Neural cell (in vitro differentiated cells): ENCODE measurements at regions not wholly inside any gene's neighbourhood (a gene's known extent, or its start where the extent isn't known, plus 50 kb on each side); places are given as distances from the start of the nearest gene placed in this dataset.

ENCODE experiments used
- H2AFZ ChIP-seq: fragments of 200-600, 300-800 bp; sonication (generic), shearing (Covaris generic); 2 replicates; pipeline ENCODE4 v1.6.0; 2014; ENCODE audit warnings: low read depth, mild to moderate bottlenecking, antibody characterized with exemption, low read length, moderate library complexity
- H3F3A ChIP-seq: fragments of 200-600 bp; shearing (Covaris generic); 2 replicates; pipeline ENCODE4 v1.6.1; 2016; ENCODE audit warnings: mild to moderate bottlenecking, moderate library complexity, mixed read lengths, antibody characterized with exemption, low read length; ENCODE audit not compliant: insufficient read depth, poor library complexity, severe bottlenecking
- H3K27ac ChIP-seq: fragments of 200-600, 300-800 bp; sonication (generic), shearing (Covaris generic); 2 replicates; pipeline ENCODE4 v1.5.1; 2014; ENCODE audit warnings: mild to moderate bottlenecking, low read length, moderate library complexity
- H3K27me3 ChIP-seq: fragments of 300-800, 200-600 bp; sonication (generic), shearing (Covaris generic); 2 replicates; pipeline ENCODE4 v1.6.0; 2014; ENCODE audit warnings: mild to moderate bottlenecking, low read depth, low read length, moderate library complexity; ENCODE audit not compliant: insufficient read depth
- H3K36me3 ChIP-seq: fragments of 300-800, 200-600 bp; sonication (generic), shearing (Covaris generic); 2 replicates; pipeline ENCODE4 v1.5.1; 2014; ENCODE audit warnings: mild to moderate bottlenecking, antibody characterized with exemption, low read length, moderate library complexity; ENCODE audit not compliant: insufficient read depth
- H3K4me2 ChIP-seq: fragments of 300-800, 200-600 bp; sonication (generic), shearing (Covaris generic); 2 replicates; pipeline ENCODE4 v1.6.0; 2014; ENCODE audit warnings: mild to moderate bottlenecking, low read length
- H3K4me3 ChIP-seq: fragments of 300-800, 200-600 bp; sonication (generic), shearing (Covaris generic); 2 replicates; pipeline ENCODE4 v1.5.1; 2014; ENCODE audit warnings: mild to moderate bottlenecking, low read length, moderate library complexity
- H3K79me2 ChIP-seq: fragments of 200-600 bp; shearing (Covaris generic); replicated peaks from 2 replicates; pipeline ENCODE4 v1.6.0; 2014; ENCODE audit warnings: mild to moderate bottlenecking, low read length, moderate library complexity; ENCODE audit not compliant: insufficient read depth
- H3K9ac ChIP-seq: fragments of 300-800, 200-600 bp; sonication (generic), shearing (Covaris generic); 2 replicates; pipeline ENCODE4 v1.6.1; 2016; ENCODE audit warnings: mild to moderate bottlenecking, low read length, mixed read lengths
- H3K9me2 ChIP-seq: fragments of 200-600 bp; shearing (Covaris generic); 2 replicates; pipeline ENCODE4 v1.6.1; 2016; ENCODE audit warnings: mild to moderate bottlenecking, low read length, mixed read lengths; ENCODE audit not compliant: insufficient read depth
- H3K9me3 ChIP-seq: fragments of 200-600, 300-800 bp; sonication (generic), shearing (Covaris generic); 2 replicates; pipeline ENCODE4 v1.6.1; 2016; ENCODE audit warnings: mild to moderate bottlenecking, mixed run types, low read length, moderate library complexity, mixed read lengths
- H4K20me1 ChIP-seq: fragments of 200-600 bp; shearing (Covaris generic); 2 replicates; pipeline ENCODE4 v1.6.1; 2016; ENCODE audit warnings: mild to moderate bottlenecking, mixed run types; ENCODE audit not compliant: insufficient read depth
- EP300 ChIP-seq: fragments of 450-650 bp; conservative IDR thresholded peaks from 2 replicates; pipeline ENCODE4 v1.6.1; 2014; ENCODE audit warnings: antibody characterized with exemption, mild to moderate bottlenecking, moderate library complexity; ENCODE audit not compliant: poor library complexity, severe bottlenecking
- EZH2 ChIP-seq: fragments of 200-600, 300-800 bp; shearing (Covaris generic), sonication (generic); IDR thresholded peaks from 2 replicates; pipeline ENCODE4 v1.6.1; 2014; ENCODE audit warnings: antibody characterized with exemption, low read length, borderline replicate concordance, mild to moderate bottlenecking; ENCODE audit not compliant: insufficient read depth, poor library complexity, severe bottlenecking
- MXI1 ChIP-seq: fragments of 450-650 bp; conservative IDR thresholded peaks from 2 replicates; pipeline ENCODE4 v1.6.1; 2014; ENCODE audit warnings: antibody characterized with exemption, mild to moderate bottlenecking; ENCODE audit not compliant: poor library complexity, severe bottlenecking
- POLR2AphosphoS5 ChIP-seq: IDR thresholded peaks from 2 replicates; pipeline ENCODE4 v1.6.1; 2012
- RAD21 ChIP-seq: fragments of 450-650 bp; conservative IDR thresholded peaks from 2 replicates; pipeline ENCODE4 v1.6.1; 2014; ENCODE audit warnings: antibody characterized with exemption, mild to moderate bottlenecking, moderate library complexity
- SMC3 ChIP-seq: fragments of 450-650 bp; conservative IDR thresholded peaks from 2 replicates; pipeline ENCODE4 v1.6.1; 2014; ENCODE audit warnings: antibody characterized with exemption, mild to moderate bottlenecking, moderate library complexity; ENCODE audit not compliant: poor library complexity
- TAF1 ChIP-seq: IDR thresholded peaks from 2 replicates; pipeline ENCODE4 v1.6.1; 2012; ENCODE audit warnings: low read depth
- TF ChIP-seq, protein P1 (sequence below): IDR thresholded peaks from 2 replicates; pipeline ENCODE4 v1.6.1; 2012; ENCODE audit warnings: borderline replicate concordance
- TF ChIP-seq, protein P2 (sequence below): fragments of 450-650 bp; IDR thresholded peaks from 2 replicates; pipeline ENCODE4 v1.5.1; 2014; ENCODE audit warnings: antibody characterized with exemption, mild to moderate bottlenecking, moderate library complexity; ENCODE audit not compliant: poor library complexity, severe bottlenecking

DNA sequence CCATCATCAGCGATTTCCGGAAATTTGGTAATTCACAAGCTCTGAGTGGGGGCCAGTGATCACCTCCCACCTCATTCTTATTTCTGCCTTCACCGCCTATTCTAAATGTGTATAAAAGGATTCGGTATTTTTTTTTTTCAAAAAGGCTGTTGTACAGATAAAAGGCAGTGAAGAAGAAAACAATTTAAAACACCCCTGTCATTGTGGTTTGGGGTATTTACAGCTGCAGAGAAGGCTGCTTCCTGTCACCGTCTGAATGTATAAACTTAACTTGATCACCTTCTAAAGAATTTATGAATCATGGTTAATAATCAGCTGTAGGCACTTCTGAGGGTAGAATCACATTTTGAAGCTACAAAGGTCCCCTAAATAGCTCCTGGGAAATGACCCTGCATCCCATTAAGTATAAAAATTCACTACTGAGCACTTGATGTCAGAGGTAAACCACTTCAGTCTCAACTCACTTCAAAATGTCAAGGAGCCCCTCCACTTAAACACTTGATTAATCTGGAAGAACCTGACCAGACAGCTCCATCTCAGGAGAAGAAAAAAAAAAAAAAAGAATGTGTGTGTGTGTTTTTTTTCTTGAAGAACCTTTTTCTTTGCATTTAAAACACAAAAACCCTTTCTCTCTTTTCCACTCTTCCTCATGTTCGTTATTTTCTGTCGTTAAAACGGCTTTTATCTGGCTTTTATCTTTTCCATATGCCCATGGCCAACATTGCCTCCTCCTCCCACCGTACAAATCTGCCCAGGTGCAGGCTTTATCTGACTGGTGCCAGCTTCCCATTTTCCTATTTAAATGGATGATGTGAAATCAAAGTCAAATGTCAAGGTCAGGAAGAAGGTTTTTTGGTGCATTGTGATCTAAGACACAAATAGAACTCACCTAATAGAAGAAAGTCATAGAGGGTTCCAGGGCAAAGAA is 291.2 kb downstream of the IRX1 start:
- Histone ChIP-seq H4K20me1 (no peaks in the 10 kb centered on the region), H3K27ac (no peak overlapping the region), H3F3A (no peaks in the 10 kb centered on the region), H3K27me3 (no peaks in the 10 kb centered on the region), H3K36me3 (no peaks in the 10 kb centered on the region), H3K9me3 (no peaks in the 10 kb centered on the region), H3K9ac (no peak overlapping the region), H3K4me3 (no peak overlapping the region), H3K4me2 (no peak overlapping the region), H2AFZ (no peak overlapping the region), H3K9me2 (no peaks in the 10 kb centered on the region), H3K79me2 (no peaks in the 10 kb centered on the region)
- no peak for TF ChIP-seq SMC3
- TF ChIP-seq, protein P1, sequence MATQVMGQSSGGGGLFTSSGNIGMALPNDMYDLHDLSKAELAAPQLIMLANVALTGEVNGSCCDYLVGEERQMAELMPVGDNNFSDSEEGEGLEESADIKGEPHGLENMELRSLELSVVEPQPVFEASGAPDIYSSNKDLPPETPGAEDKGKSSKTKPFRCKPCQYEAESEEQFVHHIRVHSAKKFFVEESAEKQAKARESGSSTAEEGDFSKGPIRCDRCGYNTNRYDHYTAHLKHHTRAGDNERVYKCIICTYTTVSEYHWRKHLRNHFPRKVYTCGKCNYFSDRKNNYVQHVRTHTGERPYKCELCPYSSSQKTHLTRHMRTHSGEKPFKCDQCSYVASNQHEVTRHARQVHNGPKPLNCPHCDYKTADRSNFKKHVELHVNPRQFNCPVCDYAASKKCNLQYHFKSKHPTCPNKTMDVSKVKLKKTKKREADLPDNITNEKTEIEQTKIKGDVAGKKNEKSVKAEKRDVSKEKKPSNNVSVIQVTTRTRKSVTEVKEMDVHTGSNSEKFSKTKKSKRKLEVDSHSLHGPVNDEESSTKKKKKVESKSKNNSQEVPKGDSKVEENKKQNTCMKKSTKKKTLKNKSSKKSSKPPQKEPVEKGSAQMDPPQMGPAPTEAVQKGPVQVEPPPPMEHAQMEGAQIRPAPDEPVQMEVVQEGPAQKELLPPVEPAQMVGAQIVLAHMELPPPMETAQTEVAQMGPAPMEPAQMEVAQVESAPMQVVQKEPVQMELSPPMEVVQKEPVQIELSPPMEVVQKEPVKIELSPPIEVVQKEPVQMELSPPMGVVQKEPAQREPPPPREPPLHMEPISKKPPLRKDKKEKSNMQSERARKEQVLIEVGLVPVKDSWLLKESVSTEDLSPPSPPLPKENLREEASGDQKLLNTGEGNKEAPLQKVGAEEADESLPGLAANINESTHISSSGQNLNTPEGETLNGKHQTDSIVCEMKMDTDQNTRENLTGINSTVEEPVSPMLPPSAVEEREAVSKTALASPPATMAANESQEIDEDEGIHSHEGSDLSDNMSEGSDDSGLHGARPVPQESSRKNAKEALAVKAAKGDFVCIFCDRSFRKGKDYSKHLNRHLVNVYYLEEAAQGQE = no peak
- no peak for TF ChIP-seq TAF1
- TF ChIP-seq RAD21 = no peak
- no peak for TF ChIP-seq EZH2
- TF ChIP-seq MXI1 = no peak
- no peak for TF ChIP-seq EP300
- TF ChIP-seq, protein P2, sequence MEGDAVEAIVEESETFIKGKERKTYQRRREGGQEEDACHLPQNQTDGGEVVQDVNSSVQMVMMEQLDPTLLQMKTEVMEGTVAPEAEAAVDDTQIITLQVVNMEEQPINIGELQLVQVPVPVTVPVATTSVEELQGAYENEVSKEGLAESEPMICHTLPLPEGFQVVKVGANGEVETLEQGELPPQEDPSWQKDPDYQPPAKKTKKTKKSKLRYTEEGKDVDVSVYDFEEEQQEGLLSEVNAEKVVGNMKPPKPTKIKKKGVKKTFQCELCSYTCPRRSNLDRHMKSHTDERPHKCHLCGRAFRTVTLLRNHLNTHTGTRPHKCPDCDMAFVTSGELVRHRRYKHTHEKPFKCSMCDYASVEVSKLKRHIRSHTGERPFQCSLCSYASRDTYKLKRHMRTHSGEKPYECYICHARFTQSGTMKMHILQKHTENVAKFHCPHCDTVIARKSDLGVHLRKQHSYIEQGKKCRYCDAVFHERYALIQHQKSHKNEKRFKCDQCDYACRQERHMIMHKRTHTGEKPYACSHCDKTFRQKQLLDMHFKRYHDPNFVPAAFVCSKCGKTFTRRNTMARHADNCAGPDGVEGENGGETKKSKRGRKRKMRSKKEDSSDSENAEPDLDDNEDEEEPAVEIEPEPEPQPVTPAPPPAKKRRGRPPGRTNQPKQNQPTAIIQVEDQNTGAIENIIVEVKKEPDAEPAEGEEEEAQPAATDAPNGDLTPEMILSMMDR = no peak
- no peak for TF ChIP-seq POLR2AphosphoS5

DNA sequence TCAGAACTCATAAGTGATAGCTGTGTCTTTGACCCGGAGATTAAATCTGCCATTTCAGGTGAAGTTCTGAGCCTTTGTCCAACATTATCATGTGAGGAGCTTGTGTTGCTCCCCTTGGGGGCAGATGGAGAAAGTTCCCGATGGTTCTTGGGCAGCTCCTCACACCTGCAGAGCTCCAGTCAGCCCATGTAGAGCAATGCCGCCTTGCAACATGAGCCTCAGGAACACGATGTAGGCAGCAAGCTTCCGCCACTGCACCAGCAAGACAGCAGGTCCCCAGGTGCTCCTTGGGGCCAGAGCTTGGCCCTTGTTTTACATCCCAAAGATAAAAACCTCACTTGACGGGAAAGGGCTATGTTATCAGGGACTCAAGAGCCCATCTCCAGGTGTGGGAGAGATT is 292.7 kb downstream of the IRX1 start:
- TF ChIP-seq EP300 = no peak
- no peak for TF ChIP-seq TAF1
- TF ChIP-seq RAD21 = no peak
- no peak for TF ChIP-seq EZH2
- TF ChIP-seq, protein P2 = no peak
- no peak for TF ChIP-seq POLR2AphosphoS5
- TF ChIP-seq MXI1 = no peak
- no peak for TF ChIP-seq SMC3
- TF ChIP-seq, protein P1 = no peak
- H3K9ac ChIP-seq = no peak overlapping the region
- H3K9me2 ChIP-seq = no peaks in the 10 kb centered on the region
- no peak overlapping the region for H2AFZ ChIP-seq
- H3K4me2 ChIP-seq = no peak overlapping the region
- H3F3A ChIP-seq = no peaks in the 10 kb centered on the region
- no peaks in the 10 kb centered on the region for H4K20me1 ChIP-seq
- H3K4me3 ChIP-seq = no peak overlapping the region
- no peaks in the 10 kb centered on the region for H3K9me3 ChIP-seq
- H3K27me3 ChIP-seq = no peaks in the 10 kb centered on the region
- no peak overlapping the region for H3K27ac ChIP-seq
- no peaks in the 10 kb centered on the region for H3K36me3 ChIP-seq
- no peaks in the 10 kb centered on the region for H3K79me2 ChIP-seq
